H9 (cell line): ENCODE measurements at regions not wholly inside any gene's neighbourhood (a gene's known extent, or its start where the extent isn't known, plus 50 kb on each side); places are given as distances from the start of the nearest gene placed in this dataset.

ENCODE experiments used
- DNase-seq: peaks from one replicate; pipeline ENCODE4 v3.0.0-alpha.2; 2017
- H2AFZ ChIP-seq: one replicate; pipeline ENCODE4 v1.6.1; 2013; ENCODE audit warnings: mild to moderate bottlenecking, low read length, control low read depth, moderate library complexity
- H2AK5ac ChIP-seq: 2 replicates; pipeline ENCODE4 v1.6.1; 2013; ENCODE audit warnings: low read length, control low read depth, mixed read lengths; ENCODE audit not compliant: insufficient read length
- H2BK120ac ChIP-seq: one replicate; pipeline ENCODE4 v1.6.1; 2013; ENCODE audit warnings: low read depth, mild to moderate bottlenecking, low read length, control low read depth, inconsistent platforms; ENCODE audit not compliant: poor library complexity, severe bottlenecking
- H2BK12ac ChIP-seq: 2 replicates; pipeline ENCODE4 v1.6.1; 2013; ENCODE audit warnings: low read length, control low read depth, mixed read lengths, low read depth; ENCODE audit not compliant: insufficient read length
- H2BK15ac ChIP-seq: 2 replicates; pipeline ENCODE4 v1.6.1; 2013; ENCODE audit warnings: low read depth, low read length, control low read depth
- H2BK20ac ChIP-seq: one replicate; pipeline ENCODE4 v1.6.1; 2013; ENCODE audit warnings: low read depth, mild to moderate bottlenecking, low read length, control low read depth, inconsistent platforms; ENCODE audit not compliant: poor library complexity, severe bottlenecking
- H2BK5ac ChIP-seq: 2 replicates; pipeline ENCODE4 v1.6.1; 2013; ENCODE audit warnings: low read length, control low read depth, mixed read lengths; ENCODE audit not compliant: insufficient read length
- H3K14ac ChIP-seq: 2 replicates; pipeline ENCODE4 v1.6.1; 2013; ENCODE audit warnings: low read length, control low read depth; ENCODE audit not compliant: insufficient read depth
- H3K18ac ChIP-seq: 2 replicates; pipeline ENCODE4 v1.6.1; 2013; ENCODE audit warnings: low read depth, mild to moderate bottlenecking, mixed read lengths, low read length, control low read depth; ENCODE audit not compliant: insufficient read length
- H3K23ac ChIP-seq: 2 replicates; pipeline ENCODE4 v1.6.1; 2013; ENCODE audit warnings: low read length, control low read depth, mixed read lengths, low read depth; ENCODE audit not compliant: insufficient read length
- H3K23me2 ChIP-seq: 2 replicates; pipeline ENCODE4 v1.6.1; 2013; ENCODE audit warnings: low read depth, mild to moderate bottlenecking, mixed read lengths, low read length, control low read depth; ENCODE audit not compliant: insufficient read length, poor library complexity, severe bottlenecking
- H3K27ac ChIP-seq: 2 replicates; pipeline ENCODE4 v1.5.1; 2013; ENCODE audit warnings: low read length, control low read depth, mixed read lengths, low read depth; ENCODE audit not compliant: insufficient read length
- H3K27me3 ChIP-seq: 2 replicates; pipeline ENCODE4 v1.6.1; 2013; ENCODE audit warnings: low read length, control low read depth, inconsistent platforms; ENCODE audit not compliant: insufficient read depth
- H3K4ac ChIP-seq: 2 replicates; pipeline ENCODE4 v1.6.1; 2013; ENCODE audit warnings: low read depth, mild to moderate bottlenecking, control low read depth, inconsistent platforms, low read length, moderate library complexity
- H3K4me1 ChIP-seq: 2 replicates; pipeline ENCODE4 v1.6.1; 2013; ENCODE audit warnings: low read length, control low read depth, inconsistent platforms; ENCODE audit not compliant: insufficient read depth
- H3K4me2 ChIP-seq: 2 replicates; pipeline ENCODE4 v1.6.1; 2013; ENCODE audit warnings: low read length, control low read depth, mixed read lengths; ENCODE audit not compliant: insufficient read length, insufficient read depth
- H3K56ac ChIP-seq: 2 replicates; pipeline ENCODE4 v1.6.1; 2013; ENCODE audit warnings: low read depth, mild to moderate bottlenecking, mixed read lengths, low read length, control low read depth; ENCODE audit not compliant: insufficient read length
- H3K79me1 ChIP-seq: 2 replicates; pipeline ENCODE4 v1.6.1; 2013; ENCODE audit warnings: low read depth, mild to moderate bottlenecking, moderate library complexity, low read length, control low read depth, inconsistent platforms; ENCODE audit not compliant: insufficient read depth, poor library complexity, severe bottlenecking
- H3K79me2 ChIP-seq: 2 replicates; pipeline ENCODE4 v1.6.1; 2013; ENCODE audit warnings: low read length, control low read depth, inconsistent platforms; ENCODE audit not compliant: insufficient read depth
- H3K9ac ChIP-seq: 2 replicates; pipeline ENCODE4 v1.6.1; 2013; ENCODE audit warnings: low read length, control low read depth, mixed read lengths; ENCODE audit not compliant: insufficient read length; ENCODE audit errors: extremely low read depth
- H3K9me3 ChIP-seq: one replicate; pipeline ENCODE4 v1.6.1; 2013; ENCODE audit warnings: low read depth, low read length, inconsistent platforms; ENCODE audit not compliant: control insufficient read depth
- H3T11ph ChIP-seq: one replicate; pipeline ENCODE4 v1.6.1; 2013; ENCODE audit warnings: mild to moderate bottlenecking, low read length, control low read depth, inconsistent platforms
- H4K20me1 ChIP-seq: one replicate; pipeline ENCODE4 v1.6.1; 2013; ENCODE audit not compliant: control insufficient read depth, insufficient read length, insufficient read depth
- H4K5ac ChIP-seq: 2 replicates; pipeline ENCODE4 v1.6.1; 2013; ENCODE audit warnings: low read depth, mild to moderate bottlenecking, mixed read lengths, low read length, control low read depth; ENCODE audit not compliant: insufficient read length
- H4K8ac ChIP-seq: replicated peaks from 2 replicates; pipeline ENCODE4 v1.6.1; 2013; ENCODE audit warnings: low read length, control low read depth, mixed read lengths, low read depth; ENCODE audit not compliant: insufficient read length
- H4K91ac ChIP-seq: 2 replicates; pipeline ENCODE4 v1.6.1; 2013; ENCODE audit warnings: low read depth, mild to moderate bottlenecking, moderate library complexity, mixed read lengths, low read length, control low read depth; ENCODE audit not compliant: insufficient read length
- H3K27ac Mint-ChIP-seq, 3 experiments: 2 replicates in 2 of 3; 3 replicates in 1 of 3; pipeline ENCODE4 v1.8.0; 2020 to 2021; ENCODE audit warnings: mixed read lengths in 3 of 3, mild to moderate bottlenecking in 1 of 3, moderate library complexity in 1 of 3
- H3K27me3 Mint-ChIP-seq: 2 replicates; pipeline ENCODE4 v1.8.0; 2021; ENCODE audit warnings: low read depth, mild to moderate bottlenecking, moderate library complexity, mixed read lengths
- H3K36me3 Mint-ChIP-seq, 3 experiments: 2 replicates in 2 of 3; 3 replicates in 1 of 3; pipeline ENCODE4 v1.8.0; 2020 to 2021; ENCODE audit warnings: low read depth in 3 of 3, mixed read lengths in 3 of 3; ENCODE audit not compliant: insufficient read depth in 1 of 3
- H3K4me1 Mint-ChIP-seq, 2 experiments: 2 replicates each; pipeline ENCODE4 v1.8.0; 2020; ENCODE audit warnings: mixed read lengths in 2 of 2
- H3K4me3 Mint-ChIP-seq, 2 experiments: 2 replicates in 1 of 2; 3 replicates in 1 of 2; pipeline ENCODE4 v1.8.0; 2020 to 2021; ENCODE audit warnings: mild to moderate bottlenecking in 2 of 2, mixed read lengths in 2 of 2, moderate library complexity in 1 of 2
- H3K9me3 Mint-ChIP-seq, 2 experiments: 2 replicates in 1 of 2; 3 replicates in 1 of 2; pipeline ENCODE4 v1.8.0; 2020; ENCODE audit warnings: mild to moderate bottlenecking in 2 of 2, mixed read lengths in 2 of 2, moderate library complexity in 1 of 2
- WGBS: extraction: QIAGEN DNeasy Blood & Tissue Kit; methylation state at CpG from one replicate; pipeline ENCODE4 v1.1.7; 2013; ENCODE audit warnings: missing lambda C conversion rate, low lambda C conversion rate, mixed read lengths; ENCODE audit not compliant: insufficient read length; ENCODE audit errors: extremely low coverage; 5-methylcytosine and 5-hydroxymethylcytosine counted together
- TF ChIP-seq, protein P1 (sequence below): fragments of 200-600 bp; sonication (generic); conservative IDR thresholded peaks from 3 replicates; pipeline ENCODE4 v1.8.0; 2021; ENCODE audit warnings: antibody characterized with exemption, mild to moderate bottlenecking

DNA sequence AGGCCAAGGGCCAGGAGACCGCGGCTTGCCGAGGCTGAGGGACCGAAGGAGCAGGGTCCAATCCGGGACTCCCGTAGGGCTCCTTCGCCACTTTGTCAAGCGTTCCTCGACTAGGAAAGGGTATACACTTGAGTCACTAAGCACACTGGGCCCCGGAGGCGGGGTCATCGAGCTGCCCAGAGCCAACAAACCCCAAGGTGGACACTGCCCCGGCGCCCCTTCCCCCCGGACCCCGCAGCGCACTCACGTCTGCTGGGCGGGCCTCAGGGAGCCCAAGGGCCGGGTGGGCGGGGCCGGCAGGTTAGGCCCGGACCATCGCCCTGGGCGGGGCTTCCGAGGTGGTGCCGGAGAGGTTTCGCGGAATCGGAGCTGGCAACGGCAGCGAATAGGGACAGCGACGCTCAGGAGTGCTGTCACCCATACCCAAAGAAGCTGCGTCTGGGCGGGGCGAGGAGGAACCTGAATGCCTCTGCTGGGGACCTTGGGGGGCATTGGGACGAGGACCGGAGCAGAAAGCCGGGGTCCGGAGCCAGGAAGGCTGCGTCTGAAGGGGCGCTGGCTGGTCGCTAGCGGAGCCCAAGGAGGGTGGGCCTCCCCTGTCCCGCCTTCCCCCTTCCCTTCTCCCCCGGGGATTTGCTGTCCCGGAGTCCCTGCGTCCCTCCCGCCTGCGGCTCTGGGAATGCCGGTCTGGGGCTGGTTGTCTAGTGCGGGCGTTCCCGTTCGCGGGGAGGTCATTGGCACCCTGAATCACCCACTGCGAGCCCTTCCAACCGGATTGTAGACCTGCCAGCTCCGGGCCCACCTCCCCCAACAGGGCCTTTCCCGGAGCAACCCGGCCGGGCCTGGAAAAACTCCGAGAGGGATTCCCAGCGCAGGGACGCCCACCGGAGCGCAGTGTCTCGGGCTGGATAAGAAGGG is 118.2 kb upstream of the SMURF2 start:
- Mint-ChIP-seq H3K9me3 (peaks cover 0 to 2% of the 10 kb centered on the region in 2 experiments; a peak in 1 of 5 replicates), H3K4me1 (peaks cover 22 to 32% of the 10 kb centered on the region in 2 experiments), H3K4me3 (peak overlapping the region; percentile 64 to 81), H3K27ac (no peak overlapping the region), H3K36me3 (no peaks in the 10 kb centered on the region; a peak in 1 of 7 replicates), H3K27me3 (peaks cover 71% of the 10 kb centered on the region)
- TF ChIP-seq, protein P1, sequence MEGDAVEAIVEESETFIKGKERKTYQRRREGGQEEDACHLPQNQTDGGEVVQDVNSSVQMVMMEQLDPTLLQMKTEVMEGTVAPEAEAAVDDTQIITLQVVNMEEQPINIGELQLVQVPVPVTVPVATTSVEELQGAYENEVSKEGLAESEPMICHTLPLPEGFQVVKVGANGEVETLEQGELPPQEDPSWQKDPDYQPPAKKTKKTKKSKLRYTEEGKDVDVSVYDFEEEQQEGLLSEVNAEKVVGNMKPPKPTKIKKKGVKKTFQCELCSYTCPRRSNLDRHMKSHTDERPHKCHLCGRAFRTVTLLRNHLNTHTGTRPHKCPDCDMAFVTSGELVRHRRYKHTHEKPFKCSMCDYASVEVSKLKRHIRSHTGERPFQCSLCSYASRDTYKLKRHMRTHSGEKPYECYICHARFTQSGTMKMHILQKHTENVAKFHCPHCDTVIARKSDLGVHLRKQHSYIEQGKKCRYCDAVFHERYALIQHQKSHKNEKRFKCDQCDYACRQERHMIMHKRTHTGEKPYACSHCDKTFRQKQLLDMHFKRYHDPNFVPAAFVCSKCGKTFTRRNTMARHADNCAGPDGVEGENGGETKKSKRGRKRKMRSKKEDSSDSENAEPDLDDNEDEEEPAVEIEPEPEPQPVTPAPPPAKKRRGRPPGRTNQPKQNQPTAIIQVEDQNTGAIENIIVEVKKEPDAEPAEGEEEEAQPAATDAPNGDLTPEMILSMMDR = no peak
- no peak overlapping the region for H2BK15ac ChIP-seq
- no peaks in the 10 kb centered on the region for H3K9me3 ChIP-seq
- H3K4me2 ChIP-seq = peak overlapping the region; percentile 73
- no peak overlapping the region for H3K14ac ChIP-seq
- H2BK5ac ChIP-seq = no peak overlapping the region
- H2BK12ac ChIP-seq = no peak overlapping the region
- no peaks in the 10 kb centered on the region; the same call in 1 of the 2 replicates for H3K4me1 ChIP-seq
- DNase-seq = peak; percentile 97
- WGBS = no CpG with 5 or more reads among the region's 69 CpGs
- H2BK120ac ChIP-seq = no peak overlapping the region
- peaks cover 30% of the 10 kb centered on the region for H3K27me3 ChIP-seq
- H3K79me2 ChIP-seq = no peaks in the 10 kb centered on the region
- H2AK5ac ChIP-seq = no peak overlapping the region
- H4K5ac ChIP-seq = no peak overlapping the region
- no peak overlapping the region for H4K91ac ChIP-seq
- no peaks in the 10 kb centered on the region for H3K79me1 ChIP-seq
- H4K8ac ChIP-seq = no peak overlapping the region
- no peak overlapping the region for H3K23ac ChIP-seq
- no peak overlapping the region for H3K27ac ChIP-seq
- H3K9ac ChIP-seq = no peak overlapping the region
- no peak overlapping the region for H3T11ph ChIP-seq
- H3K56ac ChIP-seq = no peak overlapping the region
- H2BK20ac ChIP-seq = no peak overlapping the region
- peaks cover 22% of the 10 kb centered on the region for H3K23me2 ChIP-seq
- H3K18ac ChIP-seq = no peak overlapping the region
- peaks cover 2% of the 10 kb centered on the region for H4K20me1 ChIP-seq
- H2AFZ ChIP-seq = no peak overlapping the region
- no peak overlapping the region for H3K4ac ChIP-seq
